ENCODE measurements at regions not wholly inside any gene's neighbourhood (a gene's known extent, or its start where the extent isn't known, plus 50 kb on each side); places are given as distances from the start of the nearest gene placed in this dataset.

- CTCF ChIA-PET = no interaction called here
- POLR2A ChIA-PET = no interaction called here
- DNase-seq (ENCODE audit: extremely low spot score) = no peak
- TF ChIP-seq CTBP1 (IDR thresholded peaks at IDR 0.05; ENCODE audit: borderline replicate concordance) (no peak), L3MBTL2 (conservative IDR thresholded peaks at IDR 0.05) (no peak), FOXK2 (IDR thresholded peaks at IDR 0.05) (no peak), ARNT (IDR thresholded peaks at IDR 0.05) (no peak), LEF1 (IDR thresholded peaks at IDR 0.05; ENCODE audit: borderline replicate concordance) (no peak), HDGF (IDR thresholded peaks at IDR 0.05; ENCODE audit: borderline replicate concordance) (no peak), ELF4 (IDR thresholded peaks at IDR 0.05) (no peak), NFRKB (IDR thresholded peaks at IDR 0.05) (no peak), FOXA1 (IDR thresholded peaks at IDR 0.05) (no peak), SP1 (IDR thresholded peaks at IDR 0.05) (no peak), BHLHE40 (IDR thresholded peaks at IDR 0.05; ENCODE audit: borderline replicate concordance) (no peak), SUZ12 (IDR thresholded peaks at IDR 0.05) (no peak), FOXM1 (IDR thresholded peaks at IDR 0.05; ENCODE audit: borderline replicate concordance) (no peak), TARDBP (IDR thresholded peaks at IDR 0.05) (no peak)
Observed at GRCh38 chr5:143730112-143730801, 81.7 kb upstream of the HMHB1 start.

DNA sequence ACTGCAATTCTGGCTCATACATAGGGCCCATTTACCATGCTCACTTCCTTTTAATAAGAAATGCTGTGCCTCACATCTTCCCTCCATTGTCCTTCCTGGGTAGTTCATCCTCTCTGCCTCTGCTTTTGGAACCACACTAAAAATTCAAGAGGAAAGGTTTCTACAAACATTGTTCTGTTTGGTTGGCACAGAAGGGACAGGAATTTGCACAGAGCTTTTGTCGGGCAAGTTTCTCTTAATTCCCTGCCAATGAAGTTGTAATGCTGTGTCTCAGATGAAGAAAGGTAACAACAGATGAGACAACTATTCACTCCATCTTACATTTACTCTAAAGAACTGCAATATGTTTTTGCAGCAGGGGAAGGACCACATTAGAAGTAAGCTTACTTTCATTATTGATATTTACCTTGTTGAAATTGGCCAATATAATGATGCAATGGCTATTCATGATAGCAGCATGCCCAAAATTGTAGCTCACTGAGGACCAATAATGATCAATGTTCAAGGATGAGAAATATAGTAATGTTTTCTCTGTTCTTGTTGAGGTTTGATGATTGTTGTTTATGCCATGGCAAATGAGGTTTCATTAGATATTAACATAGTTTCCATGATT lies 82.5 kb upstream of the HMHB1 start:
- CTCF ChIA-PET = no interaction called here
- TF ChIP-seq L3MBTL2 (conservative IDR thresholded peaks at IDR 0.05) (no peak), ARNT (IDR thresholded peaks at IDR 0.05) (no peak), CTBP1 (IDR thresholded peaks at IDR 0.05; ENCODE audit: borderline replicate concordance) (no peak), BHLHE40 (IDR thresholded peaks at IDR 0.05; ENCODE audit: borderline replicate concordance) (no peak), FOXA1 (IDR thresholded peaks at IDR 0.05) (no peak), PKNOX1 (IDR thresholded peaks at IDR 0.05) (no peak), SP1 (IDR thresholded peaks at IDR 0.05) (no peak), FOXK2 (IDR thresholded peaks at IDR 0.05) (no peak), TARDBP (IDR thresholded peaks at IDR 0.05) (no peak), NFRKB (IDR thresholded peaks at IDR 0.05) (no peak), HDGF (IDR thresholded peaks at IDR 0.05; ENCODE audit: borderline replicate concordance) (no peak), ZNF384 (IDR thresholded peaks at IDR 0.05) (no peak), SUZ12 (IDR thresholded peaks at IDR 0.05) (no peak), LEF1 (IDR thresholded peaks at IDR 0.05; ENCODE audit: borderline replicate concordance) (no peak), FOXM1 (IDR thresholded peaks at IDR 0.05; ENCODE audit: borderline replicate concordance) (no peak), ELF4 (IDR thresholded peaks at IDR 0.05) (no peak)
- POLR2A ChIA-PET = no interaction called here
- no peak for DNase-seq (ENCODE audit: extremely low spot score)

DNA sequence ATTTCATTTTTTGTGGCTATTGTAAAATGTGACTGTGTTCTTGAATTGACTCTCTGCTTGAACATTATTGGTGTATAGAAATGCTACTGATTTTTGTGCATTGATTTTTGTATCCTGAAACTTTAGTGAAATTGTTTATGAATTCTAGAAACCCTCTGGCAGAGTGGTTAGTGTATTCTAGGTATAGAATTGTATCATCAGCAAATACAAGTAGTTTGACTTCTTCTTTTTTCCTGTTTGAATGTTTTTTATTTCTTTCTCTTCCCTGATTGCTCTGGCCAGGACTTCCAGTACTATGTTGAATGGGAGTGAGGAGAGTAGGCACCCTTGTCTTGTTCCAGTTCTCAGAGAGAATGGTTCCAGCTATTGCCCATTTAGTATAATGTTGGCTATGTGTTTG lies 88.8 kb upstream of the HMHB1 start:
- CTCF ChIA-PET = no interaction called here
- TF ChIP-seq HDGF (IDR thresholded peaks at IDR 0.05; ENCODE audit: borderline replicate concordance) (no peak), FOXA1 (IDR thresholded peaks at IDR 0.05) (no peak), BHLHE40 (IDR thresholded peaks at IDR 0.05; ENCODE audit: borderline replicate concordance) (no peak), LEF1 (IDR thresholded peaks at IDR 0.05; ENCODE audit: borderline replicate concordance) (no peak), PKNOX1 (IDR thresholded peaks at IDR 0.05) (no peak), L3MBTL2 (conservative IDR thresholded peaks at IDR 0.05) (no peak), ELF4 (IDR thresholded peaks at IDR 0.05) (no peak), ZNF384 (IDR thresholded peaks at IDR 0.05) (no peak), FOXK2 (IDR thresholded peaks at IDR 0.05) (no peak), ARNT (IDR thresholded peaks at IDR 0.05) (no peak), CTBP1 (IDR thresholded peaks at IDR 0.05; ENCODE audit: borderline replicate concordance) (no peak), SUZ12 (IDR thresholded peaks at IDR 0.05) (no peak), TARDBP (IDR thresholded peaks at IDR 0.05) (no peak)

GRCh38 chr5:143721925-143722324 lies 90.0 kb upstream of the HMHB1 start:
- TF ChIP-seq FOXA1 (IDR thresholded peaks at IDR 0.05) (no peak), FOXK2 (IDR thresholded peaks at IDR 0.05) (no peak), LEF1 (IDR thresholded peaks at IDR 0.05; ENCODE audit: borderline replicate concordance) (no peak), ZNF384 (IDR thresholded peaks at IDR 0.05) (no peak), ELF4 (IDR thresholded peaks at IDR 0.05) (no peak), TARDBP (IDR thresholded peaks at IDR 0.05) (no peak), FOXM1 (IDR thresholded peaks at IDR 0.05; ENCODE audit: borderline replicate concordance) (no peak), CTBP1 (IDR thresholded peaks at IDR 0.05; ENCODE audit: borderline replicate concordance) (no peak), NFRKB (IDR thresholded peaks at IDR 0.05) (no peak), L3MBTL2 (conservative IDR thresholded peaks at IDR 0.05) (no peak)
- DNase-seq (ENCODE audit: extremely low spot score) = no peak
- ChIA-PET POLR2A (no interaction called here), CTCF (no interaction called here)

More for the DNA sequence above, 88.8 kb upstream of the HMHB1 start:
- no peak for DNase-seq (ENCODE audit: extremely low spot score)
- POLR2A ChIA-PET = no interaction called here

DNA sequence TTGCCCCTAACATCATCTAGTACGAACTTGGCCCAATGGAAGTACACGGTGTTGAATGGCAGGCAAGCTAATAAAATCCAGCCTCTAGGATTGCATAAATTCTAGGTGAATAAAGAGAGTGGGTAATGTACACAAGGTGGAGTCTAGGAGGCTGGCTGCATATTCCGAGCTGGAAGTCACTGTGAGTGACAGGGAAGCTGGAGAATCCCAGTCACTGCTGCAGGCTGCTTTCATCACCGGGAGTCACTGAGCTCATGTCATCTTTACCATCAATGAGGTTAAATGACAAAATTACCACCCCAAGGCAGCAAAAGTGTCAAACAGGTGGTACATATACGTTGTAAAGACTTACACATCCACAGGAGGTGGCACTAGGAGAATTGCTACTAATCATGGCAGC lies 91.3 kb upstream of the HMHB1 start:
- POLR2A ChIA-PET = no interaction called here
- DNase-seq (ENCODE audit: extremely low spot score) = no peak
- CTCF ChIA-PET = interaction anchor here (0.6 kb wide), 1 partner anchor 13 kb away, joined by 3 read pairs; no protein-coding TSS in a partner anchor
- TF ChIP-seq ARNT (IDR thresholded peaks at IDR 0.05) (no peak), PKNOX1 (IDR thresholded peaks at IDR 0.05) (0 out of 2 replicates have a peak, but pooled peaks have one; percentile 14)

DNA sequence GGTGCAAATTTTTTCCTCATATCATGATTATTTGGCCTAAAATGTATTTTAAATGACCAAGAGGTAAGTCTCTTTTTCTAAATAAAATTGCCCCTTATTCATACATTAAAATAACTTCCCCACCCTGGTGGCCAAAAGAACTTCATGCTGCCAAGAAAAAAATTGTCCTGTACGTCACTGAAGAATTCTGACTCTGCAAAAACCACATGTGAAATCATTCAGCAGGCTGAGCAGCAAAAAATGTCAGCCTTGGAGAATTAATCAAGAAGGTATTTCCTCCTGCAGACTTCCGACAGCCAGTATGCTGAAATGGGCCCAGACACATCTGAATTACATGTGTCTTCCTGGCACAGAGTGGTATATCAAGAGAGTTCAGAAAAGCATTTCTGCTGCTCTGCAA lies 94.6 kb upstream of the HMHB1 start:
- ChIA-PET POLR2A (no interaction called here), CTCF (no interaction called here)
- no peak for TF ChIP-seq FOXM1 (IDR thresholded peaks at IDR 0.05; ENCODE audit: borderline replicate concordance)
- TF ChIP-seq PKNOX1 (IDR thresholded peaks at IDR 0.05) = no peak
- TF ChIP-seq SP1 (IDR thresholded peaks at IDR 0.05) = no peak
- no peak for TF ChIP-seq TARDBP (IDR thresholded peaks at IDR 0.05)
- no peak for TF ChIP-seq L3MBTL2 (conservative IDR thresholded peaks at IDR 0.05)
- DNase-seq (ENCODE audit: extremely low spot score) = no peak
